ENCODE measurements at regions not wholly inside any gene's neighbourhood (a gene's known extent, or its start where the extent isn't known, plus 50 kb on each side); places are given as distances from the start of the nearest gene placed in this dataset.
"Not testable (repeated sequence)": the region's sequence is repeated elsewhere in the genome, so short reads cannot be mapped to it uniquely, and the experiment has no call there.

DNA sequence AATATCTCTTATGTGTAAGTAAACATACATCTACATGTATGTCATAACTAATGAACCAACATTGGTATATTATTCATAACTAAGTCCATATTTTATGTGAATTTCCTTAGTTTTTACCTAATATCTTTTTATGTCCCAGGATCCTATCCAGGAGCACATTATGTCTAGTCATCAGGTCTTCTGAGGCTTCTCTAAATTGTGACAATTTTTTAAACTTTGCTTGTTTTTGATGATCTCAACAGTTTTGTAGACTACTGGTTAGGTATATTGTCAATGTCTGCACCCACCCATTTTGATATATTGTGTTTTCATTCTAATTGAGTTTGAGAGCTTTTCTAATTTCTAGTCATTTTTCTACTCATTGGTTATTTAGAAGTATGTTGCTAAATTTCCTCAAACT is 288.2 kb upstream of the DIO3 start:
- no peak for TF ChIP-seq GATA1 (IDR thresholded peaks at IDR 0.05; ENCODE audit: low read depth, low read length)
- TF ChIP-seq POLR2A (IDR thresholded peaks at IDR 0.05; ENCODE audit: low read length), result no peak
- DNase-seq, result no peak

DNA sequence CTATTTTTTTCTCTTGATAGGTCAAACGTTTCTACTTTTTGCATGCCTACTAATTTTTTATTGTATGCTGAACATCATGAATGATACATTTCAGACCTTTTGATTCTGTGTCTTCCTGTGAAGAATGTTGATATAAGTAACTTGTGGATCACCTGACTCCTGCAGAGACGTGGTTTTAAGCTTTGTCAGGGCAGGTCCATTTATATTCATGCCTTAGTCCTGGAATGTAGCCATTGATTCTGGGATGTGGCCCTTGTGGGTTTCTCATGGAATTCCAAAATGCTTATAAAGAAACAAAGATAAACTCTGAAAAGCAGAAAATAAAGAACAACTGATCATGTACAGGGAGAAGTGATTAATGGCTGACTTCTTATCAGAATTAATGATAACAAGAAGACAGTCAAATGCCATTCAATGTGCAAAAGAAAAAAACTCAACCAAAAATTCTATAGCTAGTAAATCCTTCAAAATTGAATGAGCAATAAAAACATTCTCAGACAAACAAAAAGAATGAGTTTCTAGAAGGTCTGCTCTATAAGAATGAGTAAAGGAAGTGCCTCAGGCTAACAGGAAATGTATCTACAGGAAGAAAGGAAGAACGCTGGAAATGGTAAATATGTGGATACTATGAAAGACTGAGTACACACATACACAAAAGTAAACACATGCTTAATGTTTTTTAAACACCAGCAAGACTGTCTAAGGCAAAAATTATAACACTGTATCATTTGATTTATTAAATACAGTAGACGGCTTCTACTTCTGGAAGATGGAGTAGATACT is 284.8 kb upstream of the DIO3 start:
- no peak for DNase-seq
- TF ChIP-seq GATA1 (IDR thresholded peaks at IDR 0.05; ENCODE audit: low read depth, low read length), result no peak
- TF ChIP-seq POLR2A (IDR thresholded peaks at IDR 0.05; ENCODE audit: low read length), result no peak

DNA sequence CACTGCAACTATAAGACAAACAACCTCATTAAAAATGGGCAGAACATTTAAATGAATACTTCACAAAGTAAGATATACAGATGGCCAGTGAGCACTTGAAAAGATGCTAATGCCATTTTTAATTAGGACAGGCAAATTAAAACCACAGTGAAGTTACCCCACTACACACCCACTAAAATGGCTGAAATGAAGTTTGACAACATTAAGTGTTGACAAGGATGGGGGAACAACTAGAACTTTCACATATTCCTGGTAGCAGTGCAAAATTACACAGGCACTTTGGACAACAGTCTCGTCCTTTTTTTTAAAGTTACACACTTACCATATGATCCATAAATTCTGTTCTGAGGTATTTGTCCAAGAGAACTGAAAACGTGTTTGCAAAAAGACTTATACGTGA is 278.9 kb upstream of the DIO3 start:
- DNase-seq, result no peak
- TF ChIP-seq GATA1 (IDR thresholded peaks at IDR 0.05; ENCODE audit: low read depth, low read length) (no peak), POLR2A (IDR thresholded peaks at IDR 0.05; ENCODE audit: low read length) (no peak)

DNA sequence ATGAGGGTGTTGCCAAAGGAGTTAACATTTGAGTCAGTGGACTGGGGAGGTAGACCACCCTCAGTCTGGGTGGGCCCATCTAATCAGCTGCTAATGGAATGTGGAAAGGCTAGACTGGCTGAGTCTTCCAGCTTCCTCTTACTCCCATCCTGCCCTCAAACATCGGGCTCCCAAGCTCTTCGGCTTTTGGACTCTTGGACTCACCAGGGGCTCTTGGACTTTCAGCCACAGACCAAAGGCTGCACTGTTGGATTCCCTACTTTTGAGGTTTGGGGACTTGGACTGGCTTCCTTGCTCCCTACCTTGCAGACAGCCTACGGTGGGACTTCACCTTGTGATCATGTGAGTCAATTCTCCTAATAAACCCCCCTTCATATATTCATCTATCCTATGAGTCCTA is 276.6 kb upstream of the DIO3 start:
- TF ChIP-seq GATA1 (IDR thresholded peaks at IDR 0.05; ENCODE audit: low read depth, low read length) (no peak), POLR2A (IDR thresholded peaks at IDR 0.05; ENCODE audit: low read length) (no peak)
- DNase-seq, result no peak

DNA sequence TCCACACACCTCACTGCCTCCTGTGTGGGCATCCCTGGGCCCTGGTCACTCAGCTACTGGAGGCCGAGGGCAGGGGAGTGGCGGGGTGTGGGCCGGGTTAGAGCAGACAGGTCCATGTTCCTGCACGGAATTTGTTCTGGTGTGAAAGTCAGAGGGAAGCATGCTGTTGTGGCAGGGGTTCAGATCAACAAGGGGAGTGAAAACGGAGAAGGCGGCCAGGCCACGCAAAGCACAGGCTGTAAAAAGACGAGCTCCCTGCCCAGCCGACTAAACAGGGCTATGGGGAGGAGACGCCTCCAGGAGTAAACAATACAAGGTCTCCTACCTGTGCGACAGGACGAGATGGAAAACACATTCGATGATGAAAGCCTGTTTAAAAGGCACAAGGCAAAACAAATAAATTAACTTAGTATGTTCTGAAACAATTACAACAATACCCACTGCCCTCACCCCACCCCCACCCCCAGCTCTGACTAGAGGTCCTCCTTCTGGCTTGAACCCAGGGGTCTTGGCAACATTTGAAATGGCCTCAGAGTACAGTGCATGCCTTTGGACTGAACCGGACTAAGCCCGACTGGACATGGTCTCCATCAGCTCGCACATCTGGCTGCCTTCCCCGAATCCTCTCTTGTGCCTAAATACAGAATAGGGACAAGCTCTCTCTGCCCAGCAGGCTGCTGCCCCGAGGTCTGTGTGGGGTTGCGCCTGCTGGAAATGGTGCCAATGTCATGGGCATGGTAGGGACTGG is 274.9 kb upstream of the DIO3 start:
- no peak for DNase-seq
- no peak for TF ChIP-seq POLR2A (IDR thresholded peaks at IDR 0.05; ENCODE audit: low read length)
- no peak for TF ChIP-seq GATA1 (IDR thresholded peaks at IDR 0.05; ENCODE audit: low read depth, low read length)

DNA sequence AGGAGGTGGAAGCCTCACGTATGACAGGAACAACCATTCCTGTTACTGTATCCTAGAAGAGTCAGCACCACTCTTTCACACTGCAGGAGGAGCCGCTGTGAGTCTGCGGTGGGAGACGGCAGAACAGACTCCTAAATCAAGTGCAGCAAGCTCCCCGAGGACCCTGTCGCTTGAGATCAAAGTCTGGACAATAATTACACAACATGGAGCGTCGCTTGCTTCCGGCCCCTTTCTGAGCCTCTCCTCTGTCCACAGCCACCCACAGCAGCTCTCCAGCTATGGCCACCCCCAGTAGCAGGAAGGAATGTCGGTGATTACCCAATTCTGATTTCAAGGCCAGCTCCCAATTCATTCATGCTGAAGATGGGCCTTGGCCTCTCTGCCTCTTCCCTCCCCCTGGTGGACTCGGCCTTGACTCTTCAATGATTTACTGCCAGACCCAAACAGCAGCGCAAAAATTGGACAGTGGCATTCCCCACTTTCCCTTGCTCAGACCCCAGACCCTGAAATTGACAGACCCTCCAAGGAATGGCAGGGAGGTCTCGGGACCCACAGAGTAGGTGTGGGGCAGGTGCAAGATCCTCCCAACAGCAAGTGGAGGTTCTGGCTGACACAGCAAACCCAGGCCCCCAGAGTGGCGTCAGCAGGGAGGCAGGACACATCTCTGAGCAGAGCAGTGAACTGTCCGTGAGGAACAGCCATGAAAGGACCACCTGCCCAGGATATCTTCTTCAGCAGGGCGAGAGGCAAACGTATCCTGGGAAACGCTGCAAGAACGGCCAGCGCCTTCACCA is 272.7 kb upstream of the DIO3 start:
- no peak for TF ChIP-seq GATA1 (IDR thresholded peaks at IDR 0.05; ENCODE audit: low read depth, low read length)
- no peak for TF ChIP-seq POLR2A (IDR thresholded peaks at IDR 0.05; ENCODE audit: low read length)
- no peak for DNase-seq

DNA sequence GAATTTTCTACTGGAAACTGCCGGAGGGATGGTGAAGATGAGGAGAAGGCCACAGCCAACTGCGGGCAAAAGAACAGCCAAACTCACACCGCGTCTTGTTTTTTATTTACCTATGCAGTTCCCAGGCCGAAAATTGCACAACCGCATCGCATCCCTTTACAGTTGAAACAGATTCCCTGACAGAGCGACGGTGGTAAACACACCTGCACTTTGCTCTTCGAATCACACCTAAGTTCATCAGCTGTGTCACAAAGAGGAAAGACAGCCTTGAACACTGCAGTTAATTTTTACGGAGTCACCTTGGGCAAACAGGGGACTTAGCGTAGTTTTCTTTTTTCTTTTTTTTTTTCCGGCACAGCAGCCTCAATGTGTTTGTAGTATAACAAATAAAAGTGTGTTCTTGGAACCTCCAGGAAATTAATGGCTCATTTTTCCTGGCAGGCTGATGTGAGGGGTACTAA is 272.0 kb upstream of the DIO3 start:
- TF ChIP-seq GATA1 (IDR thresholded peaks at IDR 0.05; ENCODE audit: low read depth, low read length), result no peak
- DNase-seq, result no peak

DNA sequence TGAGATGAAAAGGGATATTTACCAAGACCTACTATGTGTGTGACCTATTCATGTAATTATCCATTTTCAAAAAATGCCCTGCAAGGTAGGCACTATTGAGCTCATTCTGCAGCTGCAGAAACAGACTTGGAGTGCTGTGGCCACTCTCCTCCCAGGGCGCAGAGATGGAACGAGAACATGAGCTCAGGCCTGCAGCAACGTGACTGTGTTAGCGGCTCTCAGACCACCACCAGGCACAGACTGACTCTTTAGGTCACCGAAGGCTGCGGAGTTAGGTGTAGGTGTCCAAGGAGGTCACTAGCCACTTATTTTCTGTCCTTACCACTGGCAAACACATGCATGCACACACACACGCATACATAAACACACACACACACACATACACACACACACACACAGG is 271.4 kb upstream of the DIO3 start:
- no peak for TF ChIP-seq POLR2A (IDR thresholded peaks at IDR 0.05; ENCODE audit: low read length)
- no peak for TF ChIP-seq GATA1 (IDR thresholded peaks at IDR 0.05; ENCODE audit: low read depth, low read length)
- no peak for DNase-seq

DNA sequence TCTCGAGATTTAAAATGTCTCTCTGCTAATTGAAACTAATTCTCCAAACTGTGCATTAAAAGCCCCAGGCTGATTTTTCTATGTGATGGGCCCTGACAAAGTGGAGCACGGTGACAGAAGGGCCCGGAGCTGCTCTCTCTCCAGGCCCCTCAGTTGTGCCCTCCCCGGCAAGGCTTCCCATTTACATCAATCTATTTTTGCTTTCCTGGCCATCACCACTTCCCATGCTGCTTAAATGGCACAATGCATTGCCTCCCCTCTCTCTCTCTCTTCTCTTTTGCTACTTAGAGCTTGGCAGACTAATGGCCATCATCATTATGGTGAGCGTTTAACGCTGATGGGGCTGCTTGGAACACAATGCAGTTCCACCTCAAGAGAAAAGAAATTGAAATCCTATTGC is 270.7 kb upstream of the DIO3 start:
- no peak for DNase-seq
- TF ChIP-seq POLR2A (IDR thresholded peaks at IDR 0.05; ENCODE audit: low read length), result no peak
- no peak for TF ChIP-seq GATA1 (IDR thresholded peaks at IDR 0.05; ENCODE audit: low read depth, low read length)

DNA sequence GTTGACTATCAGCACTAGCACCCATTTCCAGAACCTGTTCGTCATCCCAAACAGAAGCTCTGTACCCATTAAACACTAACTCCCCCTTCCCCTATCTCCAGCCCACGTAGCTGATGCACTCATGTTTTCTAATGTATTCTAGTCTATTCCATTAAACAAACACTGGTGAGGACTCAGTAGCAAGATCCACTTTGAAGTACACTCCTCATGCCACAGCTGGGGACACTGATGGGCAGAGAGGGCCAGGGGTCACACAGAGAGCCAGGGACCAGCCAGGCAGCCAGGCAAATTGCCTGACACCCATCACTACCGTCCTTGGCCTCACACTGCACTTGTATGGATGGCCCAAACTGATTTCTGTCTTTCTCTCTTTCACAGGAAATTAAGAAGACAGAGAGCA is 269.9 kb upstream of the DIO3 start:
- TF ChIP-seq POLR2A (IDR thresholded peaks at IDR 0.05; ENCODE audit: low read length) (no peak), GATA1 (IDR thresholded peaks at IDR 0.05; ENCODE audit: low read depth, low read length) (no peak)
- no peak for DNase-seq

DNA sequence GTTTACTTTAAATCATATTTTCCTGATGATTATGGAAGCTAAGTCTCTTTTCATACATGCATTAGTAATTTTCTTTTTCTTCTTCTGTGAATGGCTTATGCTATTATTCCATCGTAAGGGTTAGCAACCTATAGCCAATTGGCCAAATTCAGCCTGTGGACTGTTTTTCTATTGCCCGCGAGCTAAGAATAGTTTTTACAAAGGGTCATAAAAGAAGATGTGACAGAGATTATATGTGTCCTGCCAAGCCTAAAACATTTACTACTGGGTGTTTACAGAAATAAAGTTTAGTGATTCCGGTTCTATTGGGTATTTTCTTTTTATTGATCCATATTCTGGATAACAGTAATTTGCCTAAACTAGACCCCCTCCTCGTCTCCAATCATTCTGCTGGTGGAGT is 268.8 kb upstream of the DIO3 start:
- no peak for DNase-seq
- TF ChIP-seq POLR2A (IDR thresholded peaks at IDR 0.05; ENCODE audit: low read length) (no peak), GATA1 (IDR thresholded peaks at IDR 0.05; ENCODE audit: low read depth, low read length) (no peak)

DNA sequence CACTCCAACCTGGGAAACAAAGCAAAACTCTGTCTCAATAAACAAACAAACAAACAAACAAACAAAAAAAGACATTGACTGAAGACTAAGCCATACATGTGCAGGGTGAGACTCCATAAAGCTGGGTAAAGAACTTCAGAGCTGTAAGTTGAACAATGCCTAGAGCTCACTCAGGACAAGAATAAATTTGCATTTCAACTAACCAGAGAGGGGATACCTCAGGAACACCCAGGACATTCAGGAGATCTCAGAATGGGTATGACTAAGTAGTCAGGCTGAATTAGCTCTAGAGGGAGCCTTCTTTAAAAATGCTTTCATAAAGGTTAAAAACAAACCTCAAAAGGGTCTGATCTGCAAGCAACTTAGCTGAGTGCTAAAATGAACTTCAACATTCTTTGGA is 267.7 kb upstream of the DIO3 start:
- TF ChIP-seq GATA1 (IDR thresholded peaks at IDR 0.05; ENCODE audit: low read depth, low read length) (no peak), POLR2A (IDR thresholded peaks at IDR 0.05; ENCODE audit: low read length) (no peak)
- no peak for DNase-seq

DNA sequence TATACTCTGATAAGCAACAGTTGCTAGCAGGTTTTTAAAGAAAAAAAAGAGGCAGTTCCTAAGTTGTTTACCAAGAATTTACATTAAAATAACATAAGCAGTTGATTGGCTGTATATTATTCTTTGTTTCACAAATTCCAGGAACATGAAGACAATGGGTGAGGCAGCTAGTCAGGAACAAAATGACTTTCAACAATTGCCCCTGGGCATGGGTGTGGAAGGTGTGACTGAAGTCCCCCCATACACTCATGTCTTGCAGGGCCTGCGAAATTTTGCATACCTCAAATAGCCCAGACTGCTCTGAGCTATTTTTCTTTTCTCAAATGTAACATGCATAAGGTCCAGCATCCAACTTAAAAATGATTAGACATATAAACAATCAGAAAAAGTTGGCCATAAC is 267.2 kb upstream of the DIO3 start:
- TF ChIP-seq POLR2A (IDR thresholded peaks at IDR 0.05; ENCODE audit: low read length) (no peak), GATA1 (IDR thresholded peaks at IDR 0.05; ENCODE audit: low read depth, low read length) (no peak)
- DNase-seq, result no peak

DNA sequence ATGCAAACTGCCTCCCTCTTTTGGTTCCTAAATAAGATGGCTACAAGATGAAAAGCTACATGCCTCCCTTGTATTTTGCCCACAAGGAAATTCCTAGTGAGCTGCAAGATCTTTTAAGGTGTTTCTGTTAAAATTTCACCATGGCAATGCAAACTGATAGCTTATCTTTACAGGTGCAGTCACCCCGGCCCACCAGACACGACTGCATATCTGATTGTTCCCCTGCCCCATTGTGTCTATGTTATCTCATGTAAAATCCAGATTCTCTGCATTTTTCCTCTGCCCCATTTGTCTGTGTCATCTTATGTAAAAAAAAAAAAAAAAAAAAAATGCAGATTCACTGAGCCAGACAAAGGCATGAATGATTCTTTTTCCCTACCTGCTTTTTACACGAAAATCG is 261.5 kb upstream of the DIO3 start:
- not testable (repeated sequence) for DNase-seq
